ENCODE measurements at regions not wholly inside any gene's neighbourhood (a gene's known extent, or its start where the extent isn't known, plus 50 kb on each side); places are given as distances from the start of the nearest gene placed in this dataset.

DNA sequence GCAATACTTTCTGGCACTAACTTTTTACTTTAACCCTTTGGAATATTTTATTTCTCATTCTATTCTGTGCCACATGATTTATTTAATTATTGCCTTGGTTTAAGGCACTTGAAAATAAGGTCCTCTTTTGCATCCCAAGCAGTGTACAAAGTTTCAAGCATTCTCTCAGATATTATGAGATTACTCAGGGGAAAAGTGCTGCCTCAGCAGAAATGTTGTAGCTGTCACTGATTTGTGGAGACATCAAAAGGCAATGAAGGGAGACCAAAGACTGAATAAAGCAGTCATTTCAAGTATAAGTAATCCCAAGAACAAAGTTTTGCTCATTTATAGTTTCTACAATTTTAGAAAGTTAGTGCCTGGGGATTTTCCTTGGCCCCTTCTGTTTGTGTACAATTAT is 253.0 kb downstream of the RNF144B start:
- TF ChIP-seq, protein P1, sequence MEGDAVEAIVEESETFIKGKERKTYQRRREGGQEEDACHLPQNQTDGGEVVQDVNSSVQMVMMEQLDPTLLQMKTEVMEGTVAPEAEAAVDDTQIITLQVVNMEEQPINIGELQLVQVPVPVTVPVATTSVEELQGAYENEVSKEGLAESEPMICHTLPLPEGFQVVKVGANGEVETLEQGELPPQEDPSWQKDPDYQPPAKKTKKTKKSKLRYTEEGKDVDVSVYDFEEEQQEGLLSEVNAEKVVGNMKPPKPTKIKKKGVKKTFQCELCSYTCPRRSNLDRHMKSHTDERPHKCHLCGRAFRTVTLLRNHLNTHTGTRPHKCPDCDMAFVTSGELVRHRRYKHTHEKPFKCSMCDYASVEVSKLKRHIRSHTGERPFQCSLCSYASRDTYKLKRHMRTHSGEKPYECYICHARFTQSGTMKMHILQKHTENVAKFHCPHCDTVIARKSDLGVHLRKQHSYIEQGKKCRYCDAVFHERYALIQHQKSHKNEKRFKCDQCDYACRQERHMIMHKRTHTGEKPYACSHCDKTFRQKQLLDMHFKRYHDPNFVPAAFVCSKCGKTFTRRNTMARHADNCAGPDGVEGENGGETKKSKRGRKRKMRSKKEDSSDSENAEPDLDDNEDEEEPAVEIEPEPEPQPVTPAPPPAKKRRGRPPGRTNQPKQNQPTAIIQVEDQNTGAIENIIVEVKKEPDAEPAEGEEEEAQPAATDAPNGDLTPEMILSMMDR (IDR thresholded peaks at IDR 0.05; ENCODE audit: low read length), result no peak
- no peak for TF ChIP-seq EZH2phosphoT487 (IDR thresholded peaks at IDR 0.05; ENCODE audit: low read length)
- TF ChIP-seq EZH2 (optimal IDR thresholded peaks at IDR 0.05; ENCODE audit: low read depth, low read length), result no peak

All from MM.1S (cell line).